BE2C (cell line): ENCODE measurements at regions not wholly inside any gene's neighbourhood (a gene's known extent, or its start where the extent isn't known, plus 50 kb on each side); places are given as distances from the start of the nearest gene placed in this dataset.

Experiments used
- DNase-seq: peaks from one replicate; pipeline ENCODE4 v3.0.0-alpha.2; 2020
- H3K27me3 ChIP-seq: fragments of 250-450 bp; sonication (Bioruptor Pico); 2 replicates; pipeline ENCODE4 v1.5.1; 2020; ENCODE audit warnings: mild to moderate bottlenecking
- H3K36me3 ChIP-seq: fragments of 250-450 bp; sonication (Bioruptor Pico); 2 replicates; pipeline ENCODE4 v1.5.1; 2020; ENCODE audit warnings: mild to moderate bottlenecking
- H3K4me1 ChIP-seq: fragments of 250-450 bp; sonication (Bioruptor Pico); 2 replicates; pipeline ENCODE4 v1.5.1; 2020
- H3K4me3 ChIP-seq: 2 replicates; pipeline ENCODE4 v1.5.1; 2011; ENCODE audit warnings: low read depth, low read length
- H3K9me3 ChIP-seq: fragments of 250-450 bp; sonication (Bioruptor Pico); 2 replicates; pipeline ENCODE4 v1.5.1; 2020
- CTCF ChIP-seq: IDR thresholded peaks from 2 replicates; pipeline ENCODE4 v1.5.1; 2012; ENCODE audit warnings: mild to moderate bottlenecking, low read depth, low read length

- no peaks in the 10 kb centered on the region for H3K36me3 ChIP-seq
- no peak for TF ChIP-seq CTCF
- no peaks in the 10 kb centered on the region for H3K4me1 ChIP-seq
- no peak overlapping the region for H3K4me3 ChIP-seq
- no peak for DNase-seq
- no peaks in the 10 kb centered on the region for H3K27me3 ChIP-seq
- H3K9me3 ChIP-seq = no peaks in the 10 kb centered on the region
Observed at GRCh38 chr7:24356718-24357386, 72.9 kb downstream of the NPY start.

DNA sequence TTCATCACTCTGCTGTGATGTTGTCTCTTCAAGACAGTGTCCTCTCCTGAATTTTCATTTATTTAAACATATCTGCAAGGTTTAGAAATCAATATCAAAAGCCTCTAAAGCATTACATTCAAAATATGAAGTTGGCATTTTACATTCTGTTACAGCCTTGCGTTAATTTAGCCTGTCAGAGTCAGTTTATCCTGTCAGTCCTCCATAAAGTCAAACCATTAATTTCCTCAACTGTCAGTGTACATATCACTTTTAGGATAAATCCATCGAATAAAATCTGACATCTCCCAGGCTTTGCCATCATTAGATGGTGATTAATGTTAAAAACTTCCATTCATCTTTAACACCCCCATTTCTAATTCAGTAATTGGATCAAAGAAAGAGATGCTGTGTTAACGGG lies 77.0 kb downstream of the NPY start:
- no peak overlapping the region for H3K4me3 ChIP-seq
- TF ChIP-seq CTCF = no peak
- H3K9me3 ChIP-seq = no peaks in the 10 kb centered on the region
- H3K4me1 ChIP-seq = no peaks in the 10 kb centered on the region
- H3K36me3 ChIP-seq = no peaks in the 10 kb centered on the region
- no peak for DNase-seq
- no peaks in the 10 kb centered on the region; the same call in 1 of the 2 replicates for H3K27me3 ChIP-seq

DNA sequence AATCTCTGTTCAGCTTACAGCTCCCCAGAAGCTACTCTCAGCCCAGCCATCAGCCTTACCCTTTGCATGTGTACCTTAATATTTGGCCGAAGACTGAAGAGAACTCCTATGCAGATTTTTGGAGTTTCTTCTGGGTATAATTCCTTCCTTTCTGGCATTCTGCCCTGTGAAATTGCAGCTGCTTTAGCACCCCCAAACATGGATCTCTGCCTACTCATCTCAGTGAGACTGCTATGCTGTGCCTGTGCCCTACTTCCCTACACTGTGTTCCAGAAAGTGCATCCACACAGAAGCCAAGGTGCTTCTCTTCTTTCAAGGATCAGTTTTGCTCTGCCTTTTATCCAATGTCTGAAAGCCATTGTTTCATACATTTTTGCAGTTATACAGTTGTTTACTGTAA lies 81.6 kb downstream of the NPY start:
- TF ChIP-seq CTCF = no peak
- Histone ChIP-seq H3K4me3 (no peak overlapping the region), H3K27me3 (peaks cover 2% of the 10 kb centered on the region; the same call in 1 of the 2 replicates), H3K4me1 (no peaks in the 10 kb centered on the region), H3K36me3 (no peaks in the 10 kb centered on the region), H3K9me3 (no peaks in the 10 kb centered on the region)
- DNase-seq = no peak

- no peaks in the 10 kb centered on the region for H3K4me1 ChIP-seq
- no peak overlapping the region for H3K4me3 ChIP-seq
- no peaks in the 10 kb centered on the region for H3K36me3 ChIP-seq
- no peak for DNase-seq
- H3K9me3 ChIP-seq = no peaks in the 10 kb centered on the region
- no peak for TF ChIP-seq CTCF
- peaks cover 2% of the 10 kb centered on the region; the same call in 1 of the 2 replicates for H3K27me3 ChIP-seq
Observed at GRCh38 chr7:24366876-24367275, 82.9 kb downstream of the NPY start.

GRCh38 chr7:24368161-24368560 lies 84.2 kb downstream of the NPY start:
- Histone ChIP-seq H3K27me3 (peaks cover 2% of the 10 kb centered on the region; the same call in 1 of the 2 replicates), H3K4me1 (no peaks in the 10 kb centered on the region), H3K36me3 (no peaks in the 10 kb centered on the region), H3K4me3 (no peak overlapping the region), H3K9me3 (no peaks in the 10 kb centered on the region)
- DNase-seq = no peak
- TF ChIP-seq CTCF = no peak

- no peak for DNase-seq
- no peak for TF ChIP-seq CTCF
- 0 out of 2 replicates have a peak, but pooled peaks cover 2% of the 10 kb centered on the region for H3K27me3 ChIP-seq
- H3K9me3 ChIP-seq = no peaks in the 10 kb centered on the region
- H3K4me3 ChIP-seq = no peak overlapping the region
- no peaks in the 10 kb centered on the region for H3K36me3 ChIP-seq
- H3K4me1 ChIP-seq = no peaks in the 10 kb centered on the region
Observed at GRCh38 chr7:24370541-24370940, 86.6 kb downstream of the NPY start.
